GM19468 (cell line): ENCODE measurements at regions not wholly inside any gene's neighbourhood (a gene's known extent, or its start where the extent isn't known, plus 50 kb on each side); places are given as distances from the start of the nearest gene placed in this dataset.

Experiments used
- ATAC-seq: cut with Tn5 transposase; IDR thresholded peaks from one replicate; pipeline ENCODE4 v1.9.1; 2021; ENCODE audit warnings: mild to moderate bottlenecking, moderate library complexity, moderate number of reproducible peaks; ENCODE audit not compliant: unreplicated experiment; ENCODE audit errors: extremely low read depth

GRCh38 chr11:11022125-11022730 lies 164.4 kb upstream of the ZBED5 start:
- ATAC-seq = no peak

GRCh38 chr11:11021563-11021962 lies 163.7 kb upstream of the ZBED5 start:
- ATAC-seq = no peak

GRCh38 chr11:11020747-11021149 lies 162.9 kb upstream of the ZBED5 start:
- no peak for ATAC-seq

GRCh38 chr11:11020219-11020726 lies 162.4 kb upstream of the ZBED5 start:
- no peak for ATAC-seq

GRCh38 chr11:11016943-11017342 lies 159.1 kb upstream of the ZBED5 start:
- ATAC-seq = no peak

GRCh38 chr11:11016068-11016467 lies 158.2 kb upstream of the ZBED5 start:
- ATAC-seq = no peak

- no peak for ATAC-seq
Measured at GRCh38 chr11:11011617-11012016, 153.8 kb upstream of the ZBED5 start.

- ATAC-seq = no peak
Measured at GRCh38 chr11:11010624-11011127, 152.8 kb upstream of the ZBED5 start.

GRCh38 chr11:11009179-11009578 lies 151.3 kb upstream of the ZBED5 start:
- ATAC-seq = no peak

GRCh38 chr11:11004069-11004468 lies 146.2 kb upstream of the ZBED5 start:
- ATAC-seq = no peak

- no peak for ATAC-seq
Measured at GRCh38 chr11:11003226-11003625, 145.4 kb upstream of the ZBED5 start.

GRCh38 chr11:11000579-11001283 lies 142.9 kb upstream of the ZBED5 start:
- no peak for ATAC-seq

GRCh38 chr11:10998674-10999073 lies 140.8 kb upstream of the ZBED5 start:
- no peak for ATAC-seq

- ATAC-seq = no peak
Measured at GRCh38 chr11:10996678-10997077, 138.8 kb upstream of the ZBED5 start.

GRCh38 chr11:10993640-10994039 lies 135.8 kb upstream of the ZBED5 start:
- ATAC-seq = no peak

GRCh38 chr11:10993186-10993585 lies 135.3 kb upstream of the ZBED5 start:
- ATAC-seq = no peak

- no peak for ATAC-seq
Measured at GRCh38 chr11:10991393-10991792, 133.5 kb upstream of the ZBED5 start.

GRCh38 chr11:10990637-10991193 lies 132.9 kb upstream of the ZBED5 start:
- no peak for ATAC-seq

GRCh38 chr11:10990160-10990559 lies 132.3 kb upstream of the ZBED5 start:
- no peak for ATAC-seq

- no peak for ATAC-seq
Measured at GRCh38 chr11:10986006-10986405, 128.2 kb upstream of the ZBED5 start.

GRCh38 chr11:10984742-10985141 lies 126.9 kb upstream of the ZBED5 start:
- no peak for ATAC-seq
